ENCODE measurements at regions not wholly inside any gene's neighbourhood (a gene's known extent, or its start where the extent isn't known, plus 50 kb on each side); places are given as distances from the start of the nearest gene placed in this dataset.
"Not testable (repeated sequence)": the region's sequence is repeated elsewhere in the genome, so short reads cannot be mapped to it uniquely, and the experiment has no call there.

- no peak overlapping the region for H3K4me3 Mint-ChIP-seq
- ATAC-seq (no peak), DNase-seq (ENCODE audit: low spot score in 2 of 2) (no peak)
- no peaks in the 10 kb centered on the region for H3K4me1 Mint-ChIP-seq
- no peak overlapping the region for H3K27ac Mint-ChIP-seq
- no peaks in the 10 kb centered on the region for H3K36me3 Mint-ChIP-seq
- H3K9me3 Mint-ChIP-seq: no peaks in the 10 kb centered on the region
Measured at GRCh38 chr12:77225373-77225772, 160.0 kb upstream of the E2F7 start.

- Mint-ChIP-seq H3K9me3 (no peaks in the 10 kb centered on the region), H3K36me3 (no peaks in the 10 kb centered on the region), H3K27ac (no peak overlapping the region), H3K4me1 (no peaks in the 10 kb centered on the region), H3K4me3 (no peak overlapping the region)
- ATAC-seq (no peak), DNase-seq (ENCODE audit: low spot score in 2 of 2) (no peak)
Measured at GRCh38 chr12:77224346-77224745, 159.0 kb upstream of the E2F7 start.

- Mint-ChIP-seq H3K27ac (no peak overlapping the region), H3K9me3 (no peaks in the 10 kb centered on the region), H3K4me3 (no peak overlapping the region), H3K36me3 (no peaks in the 10 kb centered on the region), H3K4me1 (no peaks in the 10 kb centered on the region)
- ATAC-seq (no peak), DNase-seq (ENCODE audit: low spot score in 2 of 2) (no peak)
Measured at GRCh38 chr12:77222336-77222735, 157.0 kb upstream of the E2F7 start.

- H3K27ac Mint-ChIP-seq: no peak overlapping the region
- H3K4me1 Mint-ChIP-seq: no peaks in the 10 kb centered on the region
- H3K4me3 Mint-ChIP-seq: no peak overlapping the region
- H3K36me3 Mint-ChIP-seq: no peaks in the 10 kb centered on the region
- H3K9me3 Mint-ChIP-seq: no peaks in the 10 kb centered on the region
- no peak for DNase-seq (ENCODE audit: low spot score in 2 of 2)
- no peak for ATAC-seq
Measured at GRCh38 chr12:77220586-77220985, 155.2 kb upstream of the E2F7 start.

GRCh38 chr12:77218278-77218677 lies 152.9 kb upstream of the E2F7 start:
- no peak overlapping the region for H3K4me3 Mint-ChIP-seq
- no peaks in the 10 kb centered on the region for H3K9me3 Mint-ChIP-seq
- no peaks in the 10 kb centered on the region for H3K36me3 Mint-ChIP-seq
- peak; percentile 24 for ATAC-seq
- no peak for DNase-seq (ENCODE audit: low spot score in 2 of 2)
- no peak overlapping the region for H3K27ac Mint-ChIP-seq
- H3K4me1 Mint-ChIP-seq: no peaks in the 10 kb centered on the region

GRCh38 chr12:77216136-77216535 lies 150.8 kb upstream of the E2F7 start:
- H3K4me1 Mint-ChIP-seq; DNase-seq (ENCODE audit: low spot score in 2 of 2); H3K27ac Mint-ChIP-seq; H3K36me3 Mint-ChIP-seq; ATAC-seq; H3K4me3 Mint-ChIP-seq; H3K9me3 Mint-ChIP-seq: not testable (repeated sequence)

- no peak overlapping the region for H3K4me3 Mint-ChIP-seq
- H3K36me3 Mint-ChIP-seq: no peaks in the 10 kb centered on the region
- H3K27ac Mint-ChIP-seq: no peak overlapping the region
- H3K9me3 Mint-ChIP-seq: peaks cover 7% of the 10 kb centered on the region
- DNase-seq (ENCODE audit: low spot score in 2 of 2) (no peak), ATAC-seq (no peak)
- no peaks in the 10 kb centered on the region for H3K4me1 Mint-ChIP-seq
Measured at GRCh38 chr12:77214136-77214535, 148.8 kb upstream of the E2F7 start.

GRCh38 chr12:77213319-77213718 lies 147.9 kb upstream of the E2F7 start:
- ATAC-seq (no peak), DNase-seq (ENCODE audit: low spot score in 2 of 2) (no peak)
- Mint-ChIP-seq H3K4me3 (no peak overlapping the region), H3K9me3 (peaks cover 7% of the 10 kb centered on the region), H3K27ac (no peak overlapping the region), H3K36me3 (no peaks in the 10 kb centered on the region), H3K4me1 (no peaks in the 10 kb centered on the region)

GRCh38 chr12:77210724-77211123 lies 145.4 kb upstream of the E2F7 start:
- Mint-ChIP-seq H3K4me3 (no peak overlapping the region), H3K36me3 (no peaks in the 10 kb centered on the region), H3K9me3 (peaks cover 7% of the 10 kb centered on the region), H3K4me1 (no peaks in the 10 kb centered on the region), H3K27ac (no peak overlapping the region)
- no peak for DNase-seq (ENCODE audit: low spot score in 2 of 2)
- no peak for ATAC-seq

- DNase-seq (ENCODE audit: low spot score in 2 of 2): no peak
- no peak overlapping the region for H3K27ac Mint-ChIP-seq
Measured at GRCh38 chr12:77204083-77204482, 138.7 kb upstream of the E2F7 start.

GRCh38 chr12:77202457-77203060 lies 137.2 kb upstream of the E2F7 start:
- no peaks in the 10 kb centered on the region for H3K4me1 Mint-ChIP-seq
- peaks cover 4% of the 10 kb centered on the region for H3K9me3 Mint-ChIP-seq
- H3K27ac Mint-ChIP-seq: no peak overlapping the region
- DNase-seq (ENCODE audit: low spot score in 2 of 2) (no peak), ATAC-seq (no peak)
- H3K4me3 Mint-ChIP-seq: no peak overlapping the region
- H3K36me3 Mint-ChIP-seq: no peaks in the 10 kb centered on the region

More at GRCh38 chr12:77204083-77204482, 138.7 kb upstream of the E2F7 start:
- Mint-ChIP-seq H3K4me3 (no peak overlapping the region), H3K4me1 (no peaks in the 10 kb centered on the region), H3K9me3 (peaks cover 4% of the 10 kb centered on the region), H3K36me3 (no peaks in the 10 kb centered on the region)
- ATAC-seq: no peak

- H3K9me3 Mint-ChIP-seq: peaks cover 6% of the 10 kb centered on the region
- H3K36me3 Mint-ChIP-seq: no peaks in the 10 kb centered on the region
- no peak overlapping the region for H3K4me3 Mint-ChIP-seq
- ATAC-seq: no peak
- no peaks in the 10 kb centered on the region for H3K4me1 Mint-ChIP-seq
- no peak overlapping the region for H3K27ac Mint-ChIP-seq
- DNase-seq (ENCODE audit: low spot score in 2 of 2): no peak
Measured at GRCh38 chr12:77189901-77190416, 124.6 kb upstream of the E2F7 start.

GRCh38 chr12:77189458-77189857 lies 124.1 kb upstream of the E2F7 start:
- DNase-seq (ENCODE audit: low spot score in 2 of 2): no peak
- H3K27ac Mint-ChIP-seq: no peak overlapping the region
- H3K36me3 Mint-ChIP-seq: no peaks in the 10 kb centered on the region
- peaks cover 6% of the 10 kb centered on the region for H3K9me3 Mint-ChIP-seq
- no peak overlapping the region for H3K4me3 Mint-ChIP-seq
- ATAC-seq: no peak
- no peaks in the 10 kb centered on the region for H3K4me1 Mint-ChIP-seq

GRCh38 chr12:77179515-77179914 lies 114.1 kb upstream of the E2F7 start:
- no peaks in the 10 kb centered on the region for H3K4me1 Mint-ChIP-seq
- no peak for DNase-seq (ENCODE audit: low spot score in 2 of 2)
- no peaks in the 10 kb centered on the region for H3K36me3 Mint-ChIP-seq
- H3K4me3 Mint-ChIP-seq: no peak overlapping the region
- ATAC-seq: no peak
- no peak overlapping the region for H3K27ac Mint-ChIP-seq
- H3K9me3 Mint-ChIP-seq: peaks cover 5% of the 10 kb centered on the region

- Mint-ChIP-seq H3K36me3 (no peaks in the 10 kb centered on the region), H3K9me3 (peaks cover 5% of the 10 kb centered on the region), H3K27ac (no peak overlapping the region), H3K4me1 (no peaks in the 10 kb centered on the region), H3K4me3 (no peak overlapping the region)
- DNase-seq (ENCODE audit: low spot score in 2 of 2) (no peak), ATAC-seq (no peak)
Measured at GRCh38 chr12:77167801-77168200, 102.4 kb upstream of the E2F7 start.

- no peak overlapping the region for H3K4me3 Mint-ChIP-seq
- H3K27ac Mint-ChIP-seq: no peak overlapping the region
- ATAC-seq: no peak
Measured at GRCh38 chr12:77166696-77167095, 101.3 kb upstream of the E2F7 start.

More at GRCh38 chr12:77166696-77167095, 101.3 kb upstream of the E2F7 start:
- no peak for DNase-seq (ENCODE audit: low spot score in 2 of 2)
- no peaks in the 10 kb centered on the region for H3K4me1 Mint-ChIP-seq
- H3K9me3 Mint-ChIP-seq: peaks cover 1% of the 10 kb centered on the region
- H3K36me3 Mint-ChIP-seq: no peaks in the 10 kb centered on the region

Data from stimulated activated effector memory CD8-positive, alpha-beta T cell treated with anti-CD3 and anti-CD28 coated beads, Interleukin-12 subunit alpha, Interleukin-12 subunit beta, amount 100 ng/mL, for 72 hours (primary cell).